Activated naive CD4-positive, alpha-beta T cell treated with anti-CD3 and anti-CD28 coated beads for 36 hours (primary cell): ENCODE measurements at regions not wholly inside any gene's neighbourhood (a gene's known extent, or its start where the extent isn't known, plus 50 kb on each side); places are given as distances from the start of the nearest gene placed in this dataset.
A peak's percentile ranks its signal among the peaks of the same experiment; 100 is the strongest.

Experiments used
- CTCF ChIA-PET: fragments of 350-600 bp; sonication (Branson Sonifier 250); formaldehyde crosslinking; loops from one replicate; lab custom pipeline; 2021; ENCODE audit warnings: antibody characterized with exemption; lab: Charles Lee
- DNase-seq: peaks from one replicate; pipeline ENCODE4 v3.0.0-alpha.2; 2020
- H3K27ac Mint-ChIP-seq: one replicate; pipeline ENCODE4 v1.8.0; 2021; ENCODE audit warnings: mild to moderate bottlenecking, mixed read lengths
- H3K27me3 Mint-ChIP-seq: one replicate; pipeline ENCODE4 v1.8.0; 2021; ENCODE audit warnings: low read depth, mixed read lengths
- H3K36me3 Mint-ChIP-seq: one replicate; pipeline ENCODE4 v1.8.0; 2021; ENCODE audit warnings: low read depth, mixed read lengths
- H3K4me1 Mint-ChIP-seq: one replicate; pipeline ENCODE4 v1.8.0; 2021; ENCODE audit warnings: low read depth, mixed read lengths
- H3K4me3 Mint-ChIP-seq: one replicate; pipeline ENCODE4 v1.8.0; 2021; ENCODE audit warnings: mild to moderate bottlenecking, moderate library complexity, mixed read lengths
- H3K9me3 Mint-ChIP-seq: one replicate; pipeline ENCODE4 v1.8.0; 2021; ENCODE audit warnings: mixed read lengths
- intact Hi-C: fragments of 100-400 bp; cut with micrococcal nuclease; formaldehyde crosslinking; loops from one replicate; pipeline ENCODE4 v1.15.1; 2023

DNA sequence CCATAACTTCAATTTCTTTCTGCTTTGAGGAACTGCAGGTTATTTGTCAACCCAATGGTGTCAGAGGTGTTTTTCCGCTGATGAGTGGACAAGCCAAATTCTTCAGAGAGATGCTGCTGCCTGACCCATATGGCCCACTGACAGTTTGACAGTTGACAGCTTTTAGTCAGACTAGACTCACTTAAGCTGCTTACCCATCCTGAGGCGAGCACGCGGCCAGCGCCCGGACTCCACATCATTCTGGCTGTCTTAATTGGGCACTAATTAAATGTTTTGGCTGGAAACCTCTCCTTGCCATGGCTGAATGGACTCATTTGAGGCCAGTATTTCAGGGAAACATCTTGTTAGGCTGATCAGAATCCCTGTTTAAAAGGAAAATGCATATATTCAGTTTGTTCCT lies 316.1 kb upstream of the FANCL start:
- CTCF ChIA-PET: interaction anchor here (0.8 kb wide), 1 partner anchor 19 kb away, joined by 3 read pairs; no protein-coding TSS in a partner anchor
- no peaks in the 10 kb centered on the region for H3K4me1 Mint-ChIP-seq
- intact Hi-C loops: no loop called here

DNA sequence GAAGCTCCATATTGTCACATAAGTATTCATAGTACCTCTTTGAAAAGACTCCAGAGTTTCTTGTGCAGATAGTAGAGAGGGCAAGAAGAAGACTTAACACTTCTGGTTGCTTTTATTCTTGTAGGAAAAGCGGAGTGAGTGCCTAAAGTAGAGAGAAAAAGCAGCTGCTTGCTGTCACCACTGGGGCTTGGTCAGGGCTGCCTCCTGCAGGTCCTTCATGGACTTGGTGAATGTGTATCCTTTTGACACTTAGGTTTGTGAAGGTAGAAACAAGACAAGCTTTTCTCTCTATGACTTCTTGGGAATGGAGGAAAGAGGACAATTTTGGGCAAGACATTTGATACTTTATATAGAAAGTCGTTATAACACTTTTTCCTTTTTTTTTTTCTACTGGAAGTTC lies 312.8 kb upstream of the FANCL start:
- no peaks in the 10 kb centered on the region for H3K27me3 Mint-ChIP-seq
- intact Hi-C loops: loop anchor here (5.0 kb wide), 1 partner anchor 647 kb away; no protein-coding TSS in a partner anchor
- H3K4me1 Mint-ChIP-seq: no peaks in the 10 kb centered on the region
- H3K36me3 Mint-ChIP-seq: no peaks in the 10 kb centered on the region
- DNase-seq: peak; percentile 9
- CTCF ChIA-PET: interaction anchor here (0.7 to 0.8 kb wide), 2 partner anchors 9 to 648 kb away, joined by 3 to 4 read pairs; no protein-coding TSS in a partner anchor
- no peak overlapping the region for H3K4me3 Mint-ChIP-seq
- H3K27ac Mint-ChIP-seq: no peak overlapping the region
- no peaks in the 10 kb centered on the region for H3K9me3 Mint-ChIP-seq

More for the DNA sequence above, 316.1 kb upstream of the FANCL start:
- Mint-ChIP-seq H3K36me3 (no peaks in the 10 kb centered on the region), H3K27me3 (no peaks in the 10 kb centered on the region), H3K27ac (no peak overlapping the region), H3K9me3 (no peaks in the 10 kb centered on the region), H3K4me3 (no peak overlapping the region)
- DNase-seq: no peak

DNA sequence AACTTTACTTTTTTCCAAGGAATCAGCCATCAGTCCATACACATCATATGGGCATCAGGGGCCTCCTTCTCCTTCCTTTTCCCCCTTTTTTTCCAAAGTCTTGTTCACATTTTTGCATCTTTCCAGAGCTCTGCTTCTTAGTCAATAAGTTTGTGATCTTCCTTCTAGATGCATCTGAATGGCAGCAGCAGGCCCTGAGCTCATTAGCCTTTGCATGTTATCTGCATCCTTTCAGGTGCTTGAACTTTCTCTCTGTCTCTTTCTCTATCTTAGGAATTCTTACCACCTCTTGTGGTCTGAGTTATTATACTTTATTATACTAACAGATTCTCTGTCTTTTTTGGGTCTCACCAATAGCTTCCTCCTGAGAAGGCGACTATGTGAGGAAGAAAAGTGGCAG lies 312.4 kb upstream of the FANCL start:
- Mint-ChIP-seq H3K9me3 (no peaks in the 10 kb centered on the region), H3K36me3 (no peaks in the 10 kb centered on the region), H3K4me3 (no peak overlapping the region), H3K27ac (no peak overlapping the region), H3K27me3 (peaks cover 3% of the 10 kb centered on the region), H3K4me1 (no peaks in the 10 kb centered on the region)
- DNase-seq: no peak
- CTCF ChIA-PET: interaction anchor here (0.7 to 0.8 kb wide), 2 partner anchors 9 to 648 kb away, joined by 3 to 4 read pairs; no protein-coding TSS in a partner anchor
- intact Hi-C loops: loop anchor here (5.0 kb wide), 1 partner anchor 646 kb away; no protein-coding TSS in a partner anchor

DNA sequence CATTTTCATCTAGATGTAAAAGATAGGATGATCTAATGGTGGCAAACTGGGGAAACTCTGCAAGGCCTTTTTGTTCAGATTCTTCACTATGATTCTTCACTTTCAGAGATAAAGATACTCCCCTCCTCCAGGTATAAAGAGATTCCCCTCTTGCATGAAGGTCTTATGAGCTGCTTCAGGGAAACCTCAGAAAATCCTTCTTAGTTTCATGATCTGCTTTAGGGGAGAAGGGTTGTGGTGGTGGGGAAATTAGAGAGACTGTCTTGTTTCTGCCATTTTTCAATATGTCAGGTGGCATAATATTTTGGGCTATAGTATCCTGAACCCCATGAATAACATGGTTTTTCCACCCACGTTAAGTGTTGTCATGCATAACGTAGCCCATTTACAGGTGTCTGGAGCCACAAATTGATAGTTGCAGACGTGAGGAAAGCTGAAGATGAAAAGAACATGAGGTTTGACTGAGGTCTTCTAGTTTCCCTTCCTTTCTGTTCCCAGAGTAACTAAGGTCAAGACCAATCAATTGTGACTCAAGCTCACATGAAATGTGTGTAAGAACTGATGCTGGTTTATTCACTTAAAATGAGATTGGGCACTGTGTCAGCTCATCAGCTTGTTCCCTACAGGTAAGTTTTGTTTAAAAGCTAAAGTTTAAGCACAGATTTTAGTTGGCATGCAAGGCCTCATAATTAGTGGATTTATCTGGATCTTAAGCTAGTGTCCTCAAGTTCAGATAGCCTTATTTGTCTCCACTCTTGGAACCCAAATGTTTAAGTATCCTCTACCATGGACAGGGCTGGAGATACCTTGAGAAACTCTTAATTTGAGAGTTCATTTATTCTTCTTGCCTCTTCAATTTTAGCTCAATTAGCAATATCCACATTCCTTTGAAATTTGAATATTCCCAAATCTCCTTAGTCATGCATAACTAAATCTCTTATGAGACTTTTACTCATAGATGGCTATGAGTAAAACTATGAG lies 304.5 kb upstream of the FANCL start:
- Mint-ChIP-seq H3K4me1 (no peaks in the 10 kb centered on the region), H3K36me3 (no peaks in the 10 kb centered on the region), H3K27ac (no peak overlapping the region), H3K27me3 (peaks cover 7% of the 10 kb centered on the region), H3K9me3 (no peaks in the 10 kb centered on the region), H3K4me3 (no peak overlapping the region)
- DNase-seq: no peak
- CTCF ChIA-PET: no interaction called here
- intact Hi-C loops: no loop called here

DNA sequence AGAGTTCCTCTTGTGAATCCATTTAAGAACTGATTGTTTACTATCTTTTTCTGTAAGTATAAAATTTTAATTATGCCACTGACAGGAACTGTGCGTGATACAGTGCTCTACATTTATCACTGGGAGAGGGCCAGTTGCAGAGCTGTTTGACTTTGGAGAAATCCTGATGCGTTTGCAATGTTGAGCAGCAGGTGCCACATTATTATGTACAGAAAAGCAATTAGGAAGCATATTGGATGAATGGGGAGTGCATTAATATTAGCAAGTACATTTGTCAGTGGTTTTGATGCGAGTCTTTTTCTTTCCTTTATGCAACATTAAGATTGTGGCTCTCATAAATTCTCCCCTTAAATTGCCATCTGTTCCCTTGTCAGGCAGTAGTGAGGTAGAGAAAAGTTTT lies 302.3 kb upstream of the FANCL start:
- intact Hi-C loops: no loop called here
- Mint-ChIP-seq H3K4me3 (no peak overlapping the region), H3K4me1 (no peaks in the 10 kb centered on the region)

DNA sequence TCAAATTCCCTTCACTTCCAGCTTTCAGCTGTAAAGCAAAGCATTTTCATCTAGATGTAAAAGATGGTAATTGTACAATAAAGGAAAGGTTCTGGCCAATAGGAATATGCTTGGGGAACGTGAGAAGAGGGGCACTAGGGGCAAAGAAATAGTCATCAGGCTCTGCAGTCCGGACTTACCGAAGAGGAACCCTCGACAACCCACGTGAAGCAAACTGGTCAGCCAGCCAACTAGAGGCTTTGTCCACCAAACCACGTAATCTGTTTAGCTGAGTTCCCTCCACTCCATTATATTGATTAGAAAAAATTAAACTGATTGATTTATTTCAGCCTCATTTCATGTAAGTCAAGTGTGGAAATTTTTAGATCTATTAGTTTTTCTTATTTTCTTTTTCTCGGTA lies 300.4 kb upstream of the FANCL start:
- Mint-ChIP-seq H3K27ac (no peak overlapping the region), H3K27me3 (peaks cover 3% of the 10 kb centered on the region), H3K4me3 (no peak overlapping the region), H3K9me3 (no peaks in the 10 kb centered on the region), H3K4me1 (no peaks in the 10 kb centered on the region), H3K36me3 (no peaks in the 10 kb centered on the region)
- intact Hi-C loops: no loop called here
- CTCF ChIA-PET: no interaction called here
- no peak for DNase-seq

More for the DNA sequence above, 302.3 kb upstream of the FANCL start:
- peaks cover 4% of the 10 kb centered on the region for H3K27me3 Mint-ChIP-seq
- CTCF ChIA-PET: no interaction called here
- no peaks in the 10 kb centered on the region for H3K36me3 Mint-ChIP-seq
- H3K9me3 Mint-ChIP-seq: no peaks in the 10 kb centered on the region
- H3K27ac Mint-ChIP-seq: no peak overlapping the region
- DNase-seq: no peak

DNA sequence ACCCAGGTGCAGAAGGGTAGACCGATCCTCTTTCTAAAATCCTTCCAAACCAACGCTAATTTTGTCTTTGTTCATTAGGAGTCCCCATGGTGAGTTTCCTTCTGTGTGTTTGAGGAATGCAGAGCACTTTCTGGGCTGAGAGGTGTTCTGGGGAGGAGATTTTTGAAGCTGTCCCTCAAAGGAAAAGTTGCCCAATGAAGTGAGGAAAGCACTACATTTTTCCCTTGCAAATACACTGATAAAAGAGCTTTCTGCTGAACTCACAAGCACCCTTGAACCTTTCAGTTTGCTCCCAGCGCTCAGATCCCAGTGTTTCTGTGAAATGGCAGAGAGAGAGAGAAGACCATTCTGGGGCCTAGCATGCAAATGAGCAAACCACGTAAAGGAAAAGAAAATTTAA lies 299.6 kb upstream of the FANCL start:
- no peaks in the 10 kb centered on the region for H3K4me1 Mint-ChIP-seq
- H3K36me3 Mint-ChIP-seq: no peaks in the 10 kb centered on the region
- no peak overlapping the region for H3K4me3 Mint-ChIP-seq
- intact Hi-C loops: no loop called here
- H3K27ac Mint-ChIP-seq: no peak overlapping the region
- no peak for DNase-seq
- H3K9me3 Mint-ChIP-seq: no peaks in the 10 kb centered on the region
- CTCF ChIA-PET: interaction anchor here (0.6 to 0.8 kb wide), 2 partner anchors 15 to 1384 kb away, joined by 3 read pairs; no protein-coding TSS in a partner anchor
- peaks cover 3% of the 10 kb centered on the region for H3K27me3 Mint-ChIP-seq

DNA sequence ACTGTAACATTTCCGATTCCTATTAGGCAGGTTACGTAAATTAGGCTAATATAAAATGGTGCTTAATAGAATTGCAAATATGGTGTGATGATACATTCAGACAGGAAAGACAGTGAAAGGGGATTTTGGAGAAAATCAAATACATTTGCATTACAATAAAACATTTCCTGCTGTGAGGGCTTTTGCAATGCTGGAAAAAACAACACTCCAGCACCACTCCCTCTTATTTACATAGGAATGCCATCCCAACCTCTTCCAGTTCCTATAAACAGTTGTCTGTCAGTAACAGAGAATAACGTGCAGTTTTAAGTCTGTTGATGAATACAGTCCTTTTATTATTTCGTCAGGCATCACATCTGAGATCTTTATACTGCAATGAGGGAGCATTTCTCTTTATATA lies 298.8 kb upstream of the FANCL start:
- H3K27ac Mint-ChIP-seq: no peak overlapping the region
- no peaks in the 10 kb centered on the region for H3K4me1 Mint-ChIP-seq
- H3K4me3 Mint-ChIP-seq: no peak overlapping the region
- intact Hi-C loops: no loop called here
- no peaks in the 10 kb centered on the region for H3K9me3 Mint-ChIP-seq
- no peak for DNase-seq
- CTCF ChIA-PET: interaction anchor here (0.6 to 0.8 kb wide), 2 partner anchors 16 to 1384 kb away, joined by 3 read pairs; no protein-coding TSS in a partner anchor
- H3K27me3 Mint-ChIP-seq: peaks cover 3% of the 10 kb centered on the region
- H3K36me3 Mint-ChIP-seq: no peaks in the 10 kb centered on the region

DNA sequence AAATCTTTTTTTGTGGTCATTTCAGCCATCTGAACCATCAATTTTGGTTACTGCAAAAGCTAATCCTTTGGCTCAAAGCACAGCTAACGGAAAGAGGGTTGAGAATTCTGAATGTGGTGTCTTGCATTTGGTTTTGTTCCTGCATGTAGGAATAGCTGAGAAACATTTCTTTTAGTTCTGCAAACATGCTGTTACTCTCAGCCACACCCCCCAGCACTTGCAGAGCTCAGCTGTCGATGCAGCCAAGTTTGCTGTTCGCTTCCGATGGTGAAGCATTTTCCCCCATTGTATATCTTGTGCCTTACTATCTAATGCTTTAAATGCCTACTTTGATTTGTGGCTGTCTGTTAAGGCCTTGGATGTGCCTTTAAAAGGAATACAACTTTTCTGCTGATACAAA lies 294.9 kb upstream of the FANCL start:
- no peaks in the 10 kb centered on the region for H3K4me1 Mint-ChIP-seq
- no peaks in the 10 kb centered on the region for H3K9me3 Mint-ChIP-seq
- DNase-seq: no peak
- intact Hi-C loops: no loop called here
- CTCF ChIA-PET: no interaction called here
- peaks cover 3% of the 10 kb centered on the region for H3K27me3 Mint-ChIP-seq
- H3K4me3 Mint-ChIP-seq: no peak overlapping the region
- H3K27ac Mint-ChIP-seq: no peak overlapping the region
- H3K36me3 Mint-ChIP-seq: no peaks in the 10 kb centered on the region

DNA sequence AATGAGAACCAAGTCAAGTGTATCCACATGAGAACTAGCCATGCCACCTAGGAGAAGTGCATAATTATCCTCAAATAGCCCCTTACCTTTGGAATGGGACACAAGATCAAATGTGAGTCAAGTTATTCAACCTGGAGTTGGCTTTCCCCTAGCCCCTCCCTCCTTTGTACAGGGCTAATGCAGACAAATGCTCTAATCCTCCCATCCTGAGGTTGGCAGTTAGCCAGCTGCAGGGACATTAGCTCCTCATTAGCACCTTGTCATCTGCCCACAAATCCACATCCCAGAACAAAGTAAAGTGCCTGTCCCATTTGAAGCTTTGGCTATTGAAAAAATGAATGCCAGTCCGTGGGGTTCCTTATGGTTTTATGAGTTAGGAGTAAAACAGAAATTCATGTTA lies 294.1 kb upstream of the FANCL start:
- Mint-ChIP-seq H3K36me3 (no peaks in the 10 kb centered on the region), H3K27ac (no peak overlapping the region), H3K9me3 (no peaks in the 10 kb centered on the region), H3K27me3 (no peaks in the 10 kb centered on the region), H3K4me1 (no peaks in the 10 kb centered on the region), H3K4me3 (no peak overlapping the region)
- DNase-seq: no peak
- intact Hi-C loops: no loop called here
- CTCF ChIA-PET: no interaction called here

DNA sequence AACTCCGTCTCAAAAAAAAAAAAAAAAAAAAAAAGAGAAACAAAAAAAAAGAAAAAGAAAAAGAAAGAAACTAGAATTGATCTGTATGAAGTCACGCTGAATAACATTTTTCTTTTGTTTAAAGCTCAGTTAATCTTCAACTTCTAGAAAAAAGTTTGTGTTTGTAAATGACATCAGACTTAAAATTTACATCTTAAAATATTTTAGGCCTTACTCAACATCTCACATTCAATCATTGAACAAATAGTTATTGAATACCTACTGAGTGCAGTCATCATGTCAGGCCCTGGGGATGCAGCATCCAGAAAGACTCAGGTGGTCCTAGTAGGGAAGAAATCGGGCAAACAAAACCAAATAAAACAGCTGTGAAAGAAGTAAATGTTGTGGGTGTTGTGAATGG lies 292.3 kb upstream of the FANCL start:
- CTCF ChIA-PET: interaction anchor here (0.9 kb wide), 1 partner anchor 9 kb away, joined by 3 read pairs; no protein-coding TSS in a partner anchor
- H3K4me1 Mint-ChIP-seq: no peaks in the 10 kb centered on the region

DNA sequence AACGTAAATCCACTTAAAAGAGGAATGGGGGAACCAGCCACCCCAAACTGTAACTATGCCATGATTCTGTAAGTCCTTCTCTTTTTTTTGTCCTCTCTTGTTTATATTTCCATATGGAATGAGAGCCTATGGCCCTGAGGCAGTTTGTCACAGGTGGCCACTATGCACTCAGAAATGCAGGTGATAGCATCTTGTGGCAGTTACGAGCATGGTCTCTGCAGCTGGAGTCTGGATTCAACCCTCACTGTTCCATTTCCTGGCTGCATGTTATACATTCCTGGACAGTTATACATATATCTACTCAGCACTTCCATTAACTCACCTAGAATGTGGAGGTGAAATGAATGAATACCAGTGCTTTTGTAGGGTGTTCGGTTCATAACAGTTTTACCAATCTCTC lies 291.5 kb upstream of the FANCL start:
- no peak for DNase-seq
- no peak overlapping the region for H3K4me3 Mint-ChIP-seq
- H3K36me3 Mint-ChIP-seq: no peaks in the 10 kb centered on the region
- H3K27me3 Mint-ChIP-seq: no peaks in the 10 kb centered on the region
- H3K9me3 Mint-ChIP-seq: no peaks in the 10 kb centered on the region
- H3K27ac Mint-ChIP-seq: no peak overlapping the region
- no peaks in the 10 kb centered on the region for H3K4me1 Mint-ChIP-seq
- CTCF ChIA-PET: no interaction called here
- intact Hi-C loops: no loop called here

More for the DNA sequence above, 292.3 kb upstream of the FANCL start:
- DNase-seq: no peak
- Mint-ChIP-seq H3K9me3 (no peaks in the 10 kb centered on the region), H3K27ac (no peak overlapping the region), H3K4me3 (no peak overlapping the region), H3K27me3 (no peaks in the 10 kb centered on the region), H3K36me3 (no peaks in the 10 kb centered on the region)
- intact Hi-C loops: no loop called here
